ENCODE measurements at regions not wholly inside any gene's neighbourhood (a gene's known extent, or its start where the extent isn't known, plus 50 kb on each side); places are given as distances from the start of the nearest gene placed in this dataset.

DNA sequence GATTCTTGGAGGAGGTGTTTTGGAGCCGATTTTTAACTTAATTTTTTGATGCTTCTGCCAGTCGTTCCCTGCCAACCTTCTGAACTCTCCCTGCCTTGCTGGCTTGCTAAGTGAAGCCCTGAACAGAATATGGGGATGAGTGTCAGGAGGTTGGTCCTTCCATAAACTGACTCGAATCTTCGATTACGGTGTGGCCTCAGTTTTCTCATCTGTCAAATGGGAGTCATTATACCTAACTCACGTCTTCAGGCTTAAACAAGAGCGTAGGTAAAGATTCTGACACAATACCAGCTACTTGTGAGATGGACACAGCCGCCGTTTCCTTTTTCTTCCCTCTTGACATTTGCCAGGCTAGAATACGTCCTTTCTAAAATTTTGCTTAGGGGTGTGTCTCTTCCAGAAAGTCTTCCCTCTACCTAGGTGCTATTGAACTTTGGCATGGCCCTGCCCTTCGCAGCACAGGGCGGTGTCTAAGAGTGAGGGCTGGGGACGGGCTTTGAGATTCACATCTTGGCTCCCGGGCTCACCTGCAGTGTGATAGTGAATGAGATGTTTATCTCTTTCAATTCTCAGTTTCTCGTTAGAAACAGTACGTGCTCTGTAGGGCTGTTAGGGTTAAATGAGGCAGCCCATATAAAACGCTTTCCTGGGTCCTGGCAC, 190.6 kb upstream of the SDK2 start:
- TF ChIP-seq CTCF (IDR thresholded peaks at IDR 0.05; ENCODE audit: low read depth, low read length): no peak
- TF ChIP-seq POLR2A (IDR thresholded peaks at IDR 0.05; ENCODE audit: extremely low read depth, insufficient read length): no peak
- TF ChIP-seq, protein P1, sequence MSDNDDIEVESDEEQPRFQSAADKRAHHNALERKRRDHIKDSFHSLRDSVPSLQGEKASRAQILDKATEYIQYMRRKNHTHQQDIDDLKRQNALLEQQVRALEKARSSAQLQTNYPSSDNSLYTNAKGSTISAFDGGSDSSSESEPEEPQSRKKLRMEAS (IDR thresholded peaks at IDR 0.05; ENCODE audit: low read depth, low read length): no peak
